ENCODE measurements at regions not wholly inside any gene's neighbourhood (a gene's known extent, or its start where the extent isn't known, plus 50 kb on each side); places are given as distances from the start of the nearest gene placed in this dataset.

- no peak for TF ChIP-seq CTCF (IDR thresholded peaks at IDR 0.05)
- no peak for TF ChIP-seq POLR2A (IDR thresholded peaks at IDR 0.05)
Measured at GRCh38 chr7:53237344-53237913, 202.0 kb downstream of the POM121L12 start.
